C4-2B (cell line): ENCODE measurements at regions not wholly inside any gene's neighbourhood (a gene's known extent, or its start where the extent isn't known, plus 50 kb on each side); places are given as distances from the start of the nearest gene placed in this dataset.

ENCODE experiments used
- ZFX ChIP-seq: fragments of 450-650 bp; IDR thresholded peaks from 2 replicates; pipeline ENCODE4 v1.6.1; 2017
- TF ChIP-seq, protein P1 (sequence below): fragments of 450-650 bp; conservative IDR thresholded peaks from 2 replicates; pipeline ENCODE4 v1.5.1; 2017; ENCODE audit warnings: mild to moderate bottlenecking

DNA sequence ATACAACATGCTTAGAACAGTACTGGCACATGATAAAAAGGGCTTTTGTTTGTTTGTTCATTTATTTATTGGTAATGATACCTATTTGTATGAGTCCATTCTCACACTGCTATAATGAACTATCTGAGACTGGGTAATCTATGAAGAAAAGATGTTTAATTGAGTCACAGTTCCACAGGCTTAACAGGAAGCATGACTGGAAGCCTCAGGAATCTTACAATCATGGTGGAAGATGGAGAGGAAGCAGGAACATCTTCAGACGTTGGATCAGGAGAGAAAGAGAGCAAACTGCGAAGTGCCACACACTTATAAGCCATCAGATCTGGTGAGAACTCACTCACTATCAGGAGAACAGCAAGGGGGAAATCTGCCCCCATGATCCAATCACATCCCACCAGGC lies 847.7 kb downstream of the CDH18 start:
- TF ChIP-seq, protein P1, sequence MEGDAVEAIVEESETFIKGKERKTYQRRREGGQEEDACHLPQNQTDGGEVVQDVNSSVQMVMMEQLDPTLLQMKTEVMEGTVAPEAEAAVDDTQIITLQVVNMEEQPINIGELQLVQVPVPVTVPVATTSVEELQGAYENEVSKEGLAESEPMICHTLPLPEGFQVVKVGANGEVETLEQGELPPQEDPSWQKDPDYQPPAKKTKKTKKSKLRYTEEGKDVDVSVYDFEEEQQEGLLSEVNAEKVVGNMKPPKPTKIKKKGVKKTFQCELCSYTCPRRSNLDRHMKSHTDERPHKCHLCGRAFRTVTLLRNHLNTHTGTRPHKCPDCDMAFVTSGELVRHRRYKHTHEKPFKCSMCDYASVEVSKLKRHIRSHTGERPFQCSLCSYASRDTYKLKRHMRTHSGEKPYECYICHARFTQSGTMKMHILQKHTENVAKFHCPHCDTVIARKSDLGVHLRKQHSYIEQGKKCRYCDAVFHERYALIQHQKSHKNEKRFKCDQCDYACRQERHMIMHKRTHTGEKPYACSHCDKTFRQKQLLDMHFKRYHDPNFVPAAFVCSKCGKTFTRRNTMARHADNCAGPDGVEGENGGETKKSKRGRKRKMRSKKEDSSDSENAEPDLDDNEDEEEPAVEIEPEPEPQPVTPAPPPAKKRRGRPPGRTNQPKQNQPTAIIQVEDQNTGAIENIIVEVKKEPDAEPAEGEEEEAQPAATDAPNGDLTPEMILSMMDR = no peak
- TF ChIP-seq ZFX = no peak
